HL-60 (cell line): ENCODE measurements at regions not wholly inside any gene's neighbourhood (a gene's known extent, or its start where the extent isn't known, plus 50 kb on each side); places are given as distances from the start of the nearest gene placed in this dataset.
A peak's percentile ranks its signal among the peaks of the same experiment; 100 is the strongest.

Experiments
- CTCF ChIP-seq: IDR thresholded peaks from one replicate; pipeline ENCODE4 v1.5.1; 2011; ENCODE audit warnings: low read length, control low read depth, inconsistent platforms; ENCODE audit not compliant: insufficient read depth
- GABPA ChIP-seq: IDR thresholded peaks from 2 replicates; pipeline ENCODE4 v1.6.1; 2012; ENCODE audit warnings: low read depth
- POLR2AphosphoS5 ChIP-seq: IDR thresholded peaks from 2 replicates; pipeline ENCODE4 v1.6.1; 2012; ENCODE audit warnings: low read depth
- SPI1 ChIP-seq: IDR thresholded peaks from 2 replicates; pipeline ENCODE4 v1.6.1; 2012; ENCODE audit warnings: low read depth, mild to moderate bottlenecking, borderline replicate concordance
- TF ChIP-seq, protein P1 (sequence below): IDR thresholded peaks from 2 replicates; pipeline ENCODE4 v1.6.1; 2012; ENCODE audit warnings: low read depth; ENCODE audit not compliant: insufficient replicate concordance

DNA sequence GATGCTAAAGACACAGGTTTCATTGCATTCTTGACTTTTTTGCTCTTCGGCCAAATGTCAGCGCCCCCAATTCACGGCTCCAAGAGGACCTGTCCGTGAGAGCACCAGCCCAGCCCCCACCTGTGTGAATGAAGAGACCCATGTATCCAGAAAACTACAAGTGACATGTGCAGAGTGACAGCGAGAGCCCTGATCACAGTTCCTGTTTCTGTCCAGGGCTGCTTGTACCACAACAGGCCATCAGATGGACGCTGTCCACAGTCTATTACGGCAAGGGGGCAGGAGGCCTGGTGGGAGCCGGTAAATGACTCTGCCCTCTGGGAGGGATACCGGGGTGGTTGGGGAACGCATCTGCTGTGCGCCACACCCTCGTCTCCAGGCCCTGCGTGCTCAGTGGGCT lies 520.9 kb upstream of the ID2 start:
- TF ChIP-seq, protein P1, sequence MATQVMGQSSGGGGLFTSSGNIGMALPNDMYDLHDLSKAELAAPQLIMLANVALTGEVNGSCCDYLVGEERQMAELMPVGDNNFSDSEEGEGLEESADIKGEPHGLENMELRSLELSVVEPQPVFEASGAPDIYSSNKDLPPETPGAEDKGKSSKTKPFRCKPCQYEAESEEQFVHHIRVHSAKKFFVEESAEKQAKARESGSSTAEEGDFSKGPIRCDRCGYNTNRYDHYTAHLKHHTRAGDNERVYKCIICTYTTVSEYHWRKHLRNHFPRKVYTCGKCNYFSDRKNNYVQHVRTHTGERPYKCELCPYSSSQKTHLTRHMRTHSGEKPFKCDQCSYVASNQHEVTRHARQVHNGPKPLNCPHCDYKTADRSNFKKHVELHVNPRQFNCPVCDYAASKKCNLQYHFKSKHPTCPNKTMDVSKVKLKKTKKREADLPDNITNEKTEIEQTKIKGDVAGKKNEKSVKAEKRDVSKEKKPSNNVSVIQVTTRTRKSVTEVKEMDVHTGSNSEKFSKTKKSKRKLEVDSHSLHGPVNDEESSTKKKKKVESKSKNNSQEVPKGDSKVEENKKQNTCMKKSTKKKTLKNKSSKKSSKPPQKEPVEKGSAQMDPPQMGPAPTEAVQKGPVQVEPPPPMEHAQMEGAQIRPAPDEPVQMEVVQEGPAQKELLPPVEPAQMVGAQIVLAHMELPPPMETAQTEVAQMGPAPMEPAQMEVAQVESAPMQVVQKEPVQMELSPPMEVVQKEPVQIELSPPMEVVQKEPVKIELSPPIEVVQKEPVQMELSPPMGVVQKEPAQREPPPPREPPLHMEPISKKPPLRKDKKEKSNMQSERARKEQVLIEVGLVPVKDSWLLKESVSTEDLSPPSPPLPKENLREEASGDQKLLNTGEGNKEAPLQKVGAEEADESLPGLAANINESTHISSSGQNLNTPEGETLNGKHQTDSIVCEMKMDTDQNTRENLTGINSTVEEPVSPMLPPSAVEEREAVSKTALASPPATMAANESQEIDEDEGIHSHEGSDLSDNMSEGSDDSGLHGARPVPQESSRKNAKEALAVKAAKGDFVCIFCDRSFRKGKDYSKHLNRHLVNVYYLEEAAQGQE = no peak
- TF ChIP-seq GABPA = no peak
- no peak for TF ChIP-seq CTCF
- no peak for TF ChIP-seq POLR2AphosphoS5
- 0 out of 2 replicates have a peak, but pooled peaks have one; percentile 14 for TF ChIP-seq SPI1
